GM12878 (cell line): ENCODE measurements at regions not wholly inside any gene's neighbourhood (a gene's known extent, or its start where the extent isn't known, plus 50 kb on each side); places are given as distances from the start of the nearest gene placed in this dataset.

Experiments used
- ATAC-seq: fragments of 200-7000 bp; cut with Tn5 transposase; 3 replicates; pipeline ENCODE4 v1.9.1; 2020; ENCODE audit warnings: mild to moderate bottlenecking, moderate library complexity
- BruUV-seq: library from RNA; stranded (reverse); fragments of 400-500 nt; replicated peaks from 2 replicates; lab custom pipeline; 2021; lab: Mats Ljungman, UMichigan
- CTCF ChIA-PET: fragments of 300-600 bp; sonication (Branson Sonifier 250); formaldehyde crosslinking; extraction: SDS; loops from one replicate; lab custom pipeline; 2021; ENCODE audit warnings: inconsistent platforms; lab: Yijun Ruan, JAX
- POLR2A ChIA-PET: fragments of 350-600 bp; formaldehyde crosslinking; extraction: SDS; loops from one replicate; lab custom pipeline; 2021; ENCODE audit warnings: inconsistent platforms; lab: Charles Lee
- RAD21 ChIA-PET: fragments of 300-600 bp; sonication (Branson Sonifier 250); formaldehyde crosslinking; loops from one replicate; lab custom pipeline; 2023; ENCODE audit warnings: antibody characterized with exemption; ENCODE audit not compliant: unreplicated experiment; lab: Charles Lee
- SMC1A ChIA-PET: fragments of 300-600 bp; sonication (Branson Sonifier 250); formaldehyde crosslinking; loops from one replicate; lab custom pipeline; 2023; ENCODE audit not compliant: unreplicated experiment, uncharacterized antibody; lab: Charles Lee
- DNase-seq: peaks from one replicate; pipeline ENCODE4 v3.0.0-alpha.2; 2011; ENCODE audit warnings: low read depth, low spot score
- FAIRE-seq: peaks from 3 replicates; lab custom pipeline; 2011; peaks lifted over from hg19 to GRCh38; lab: Jason Lieb, UNC
- H2AFZ ChIP-seq: 2 replicates; pipeline ENCODE4 v1.6.0; 2011; ENCODE audit warnings: low read depth, low read length, control low read depth; ENCODE audit not compliant: control insufficient read depth
- H3K27ac ChIP-seq: 2 replicates; pipeline ENCODE4 v1.5.1; 2011; ENCODE audit warnings: control low read depth; ENCODE audit not compliant: control insufficient read depth, insufficient read depth
- H3K27me3 ChIP-seq, 2 experiments: replicated peaks in 1 of 2; 2 replicates each; pipeline versions ENCODE4 v1.6.0 to v1.6.1; 2011; ENCODE audit warnings: low read length in 1 of 2; ENCODE audit not compliant: control insufficient read depth in 2 of 2, insufficient read depth in 2 of 2
- H3K36me3 ChIP-seq, 2 experiments: 2 replicates each; pipeline ENCODE4 v1.5.1; 2011; ENCODE audit warnings: low read length in 1 of 2; ENCODE audit not compliant: control insufficient read depth in 2 of 2, insufficient read depth in 2 of 2
- H3K4me1 ChIP-seq: 2 replicates; pipeline ENCODE4 v1.6.1; 2011; ENCODE audit warnings: mild to moderate bottlenecking, low read length, moderate library complexity, mixed read lengths; ENCODE audit not compliant: control insufficient read depth, insufficient read depth
- H3K4me2 ChIP-seq: 2 replicates; pipeline ENCODE4 v1.6.0; 2011; ENCODE audit warnings: control low read depth; ENCODE audit not compliant: control insufficient read depth, insufficient read depth
- H3K4me3 ChIP-seq: fragments of 200-600 bp; sonication (generic); 2 replicates; pipeline ENCODE4 v1.5.1; 2016
- H3K79me2 ChIP-seq: 2 replicates; pipeline ENCODE4 v1.6.0; 2011; ENCODE audit warnings: low read length; ENCODE audit not compliant: control insufficient read depth, insufficient read depth
- H3K9ac ChIP-seq: 2 replicates; pipeline ENCODE4 v1.8.0; 2011; ENCODE audit warnings: low read length, control low read depth, mixed read lengths; ENCODE audit not compliant: control insufficient read depth, insufficient read depth
- H3K9me3 ChIP-seq: replicated peaks from 3 replicates; pipeline ENCODE4 v1.5.1; 2011; ENCODE audit warnings: mild to moderate bottlenecking, low read length; ENCODE audit not compliant: control insufficient read depth, insufficient read depth
- H4K20me1 ChIP-seq: 2 replicates; pipeline ENCODE4 v1.6.0; 2011; ENCODE audit not compliant: control insufficient read depth, insufficient read depth
- HDGF ChIP-seq: fragments of 450-650 bp; IDR thresholded peaks from 2 replicates; pipeline ENCODE4 v1.6.1; 2016; ENCODE audit warnings: antibody characterized with exemption
- KLF5 ChIP-seq: fragments of 450-650 bp; IDR thresholded peaks from 2 replicates; pipeline ENCODE4 v1.6.1; 2014; ENCODE audit warnings: mild to moderate bottlenecking; ENCODE audit not compliant: partially characterized antibody
- MYB ChIP-seq: fragments of 150-350 bp; IDR thresholded peaks from 2 replicates; pipeline ENCODE4 v1.6.1; 2014; ENCODE audit warnings: mild to moderate bottlenecking, low read depth, low read length, borderline replicate concordance
- POLR2AphosphoS5 ChIP-seq: IDR thresholded peaks from 2 replicates; pipeline ENCODE4 v1.6.1; 2011; ENCODE audit warnings: mild to moderate bottlenecking, low read length, inconsistent platforms
- RBBP5 ChIP-seq: fragments of 200-600 bp; sonication (generic); conservative IDR thresholded peaks from 2 replicates; pipeline ENCODE4 v1.6.1; 2016
- STAT3 ChIP-seq: IDR thresholded peaks from 2 replicates; pipeline ENCODE4 v1.6.1; 2011; ENCODE audit warnings: low read depth, low read length, improper control_type of control experiment
- WRNIP1 ChIP-seq: IDR thresholded peaks from 2 replicates; pipeline ENCODE4 v1.6.1; 2011; ENCODE audit warnings: low read depth, low read length, improper control_type of control experiment, borderline replicate concordance
- ZNF24 ChIP-seq: fragments of 450-650 bp; IDR thresholded peaks from 2 replicates; pipeline ENCODE4 v1.6.1; 2017; ENCODE audit warnings: antibody characterized with exemption, mild to moderate bottlenecking
- in situ Hi-C: fragments of 300-500 bp; cut with MboI; formaldehyde crosslinking; loops from 9 replicates; pipeline ENCODE4 v1.14.3; 2018; ENCODE audit warnings: mixed read lengths
- intact Hi-C: fragments of 100-400 bp; cut with micrococcal nuclease; formaldehyde crosslinking; loops from one replicate; pipeline ENCODE4 v1.14.2; 2022; ENCODE audit not compliant: unreplicated experiment
- TF ChIP-seq, protein P1 (sequence below): IDR thresholded peaks from 2 replicates; pipeline ENCODE4 v1.6.1; 2012; ENCODE audit warnings: low read length, inconsistent platforms

DNA sequence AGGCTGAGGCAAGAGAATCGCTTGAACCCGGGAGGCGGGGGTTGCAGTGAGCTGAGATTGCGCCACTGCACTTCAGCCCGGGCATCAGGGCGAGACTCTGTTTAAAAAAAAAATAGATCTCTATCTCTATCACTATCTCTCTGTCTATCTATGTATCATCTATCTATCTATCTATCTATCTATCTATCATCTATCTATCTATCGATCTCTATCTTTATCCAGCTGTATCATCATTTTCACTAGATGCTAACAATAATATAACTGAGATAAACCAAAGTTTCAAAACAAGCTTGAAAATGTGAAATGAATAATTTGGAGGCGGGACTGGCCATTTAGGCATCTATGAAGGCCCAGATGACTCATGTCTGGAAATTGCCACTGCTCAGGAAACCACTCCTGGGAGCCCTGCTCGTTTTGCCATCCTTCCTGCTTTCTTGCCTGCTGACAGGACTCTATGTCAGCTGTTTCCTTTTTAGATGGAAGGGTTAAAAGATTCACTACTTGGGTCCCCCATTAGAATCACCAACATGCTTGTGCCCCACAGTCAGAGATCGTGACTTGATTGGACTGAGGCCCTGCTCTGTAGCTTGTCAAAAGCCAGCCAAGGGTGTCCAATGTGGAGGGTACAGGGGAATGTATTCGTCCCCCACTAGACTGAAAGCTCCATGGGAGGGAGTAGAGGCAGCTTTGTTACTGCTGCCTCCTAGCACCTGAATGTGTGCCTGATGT, 61.7 kb downstream of the UTRN start (continued):
- TF ChIP-seq, protein P1, sequence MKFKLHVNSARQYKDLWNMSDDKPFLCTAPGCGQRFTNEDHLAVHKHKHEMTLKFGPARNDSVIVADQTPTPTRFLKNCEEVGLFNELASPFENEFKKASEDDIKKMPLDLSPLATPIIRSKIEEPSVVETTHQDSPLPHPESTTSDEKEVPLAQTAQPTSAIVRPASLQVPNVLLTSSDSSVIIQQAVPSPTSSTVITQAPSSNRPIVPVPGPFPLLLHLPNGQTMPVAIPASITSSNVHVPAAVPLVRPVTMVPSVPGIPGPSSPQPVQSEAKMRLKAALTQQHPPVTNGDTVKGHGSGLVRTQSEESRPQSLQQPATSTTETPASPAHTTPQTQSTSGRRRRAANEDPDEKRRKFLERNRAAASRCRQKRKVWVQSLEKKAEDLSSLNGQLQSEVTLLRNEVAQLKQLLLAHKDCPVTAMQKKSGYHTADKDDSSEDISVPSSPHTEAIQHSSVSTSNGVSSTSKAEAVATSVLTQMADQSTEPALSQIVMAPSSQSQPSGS = no peak; the same call in 1 of the 2 replicates
- TF ChIP-seq KLF5 (no peak), MYB (no peak), RBBP5 (no peak), POLR2AphosphoS5 (no peak), WRNIP1 (no peak)
- TF ChIP-seq, all 136 proteins: peak for 12

DNA sequence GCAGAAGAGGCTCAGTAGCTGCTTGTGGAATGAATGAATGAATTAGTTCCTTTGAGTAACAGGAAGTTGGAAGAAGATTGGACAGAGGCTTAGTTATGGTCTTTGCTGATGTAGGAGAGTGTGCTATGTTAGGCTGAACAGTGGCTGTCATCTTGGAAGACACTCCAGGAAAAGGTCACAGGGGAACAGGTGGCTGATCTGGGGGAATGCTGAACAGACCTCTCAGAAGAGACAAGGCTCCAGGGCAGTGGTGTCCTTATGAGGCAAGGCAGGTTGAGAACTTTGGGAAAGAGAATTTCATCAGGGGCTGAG, 62.3 kb downstream of the UTRN start:
- CTCF ChIA-PET = interaction anchor here (1.2 to 1.4 kb wide), 2 partner anchors 12 to 42 kb away, joined by 3 to 7 read pairs; no protein-coding TSS in a partner anchor

More for the DNA sequence above, 62.3 kb downstream of the UTRN start:
- Histone ChIP-seq H2AFZ (no peak overlapping the region; the same call in none of the 2 replicates), H3K4me1 (peaks cover 42% of the 10 kb centered on the region), H3K79me2 (peaks cover 68% of the 10 kb centered on the region), H3K9ac (no peak overlapping the region; the same call in 1 of the 2 replicates), H4K20me1 (no peaks in the 10 kb centered on the region), H3K27me3 (no peaks in the 10 kb centered on the region), H3K4me3 (0 out of 2 replicates have a peak overlapping the region, but pooled peaks have one; percentile 19), H3K27ac (peak overlapping the region; percentile 38), H3K9me3 (no peaks in the 10 kb centered on the region), H3K4me2 (peak overlapping the region; percentile 90), H3K36me3 (no peaks in the 10 kb centered on the region)
- FAIRE-seq = no peak
- intact Hi-C loops (loop anchor here (5.0 kb wide), 1 partner anchor 135 kb away; no protein-coding TSS in a partner anchor), in situ Hi-C loops (no loop called here)
- SMC1A ChIA-PET = interaction anchor here (0.7 to 1.4 kb wide), 8 partner anchors 10 to 283 kb away, joined by 3 to 6 read pairs (median 4); no protein-coding TSS in a partner anchor
- no TSS peak for BruUV-seq
- POLR2A ChIA-PET = interaction anchor here (0.9 kb wide), 1 partner anchor 131 kb away, joined by 3 read pairs; no protein-coding TSS in a partner anchor
- no peak for DNase-seq
- RAD21 ChIA-PET = interaction anchor here (1.0 to 2.0 kb wide), 2 partner anchors 10 to 62 kb away, joined by 3 to 7 read pairs; partner anchors contain the start of gene UTRN
- ATAC-seq = no peak
- TF ChIP-seq ZNF24 (peak; percentile 94), HDGF (0 out of 2 replicates have a peak, but pooled peaks have one; percentile 54), STAT3 (no peak)
